ENCODE measurements at regions not wholly inside any gene's neighbourhood (a gene's known extent, or its start where the extent isn't known, plus 50 kb on each side); places are given as distances from the start of the nearest gene placed in this dataset.

DNA sequence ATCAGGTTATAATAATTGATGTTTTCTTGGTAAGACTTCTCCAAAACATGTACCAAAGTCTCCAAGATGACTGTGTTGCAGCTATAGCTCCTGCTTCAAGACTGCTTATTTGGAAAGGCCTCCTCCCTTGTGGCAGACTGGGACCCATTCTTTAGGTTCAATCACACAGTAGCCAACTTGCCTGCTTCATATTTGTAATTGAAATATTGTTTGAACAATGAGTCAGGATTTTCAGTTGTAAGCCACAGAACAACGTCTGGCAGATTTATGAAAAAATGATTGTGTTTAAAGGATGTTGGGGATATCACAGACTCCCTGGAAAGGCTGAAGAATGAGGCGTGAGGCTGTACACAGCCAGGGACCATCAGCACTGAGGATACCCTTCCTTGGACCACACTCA lies 458.9 kb downstream of the MED10 start:
- no peaks in the 10 kb centered on the region for H3K9me3 ChIP-seq (ENCODE audit: insufficient read depth, low read length, severe bottlenecking)
- no peak overlapping the region for H3K9ac ChIP-seq (ENCODE audit: low read depth, low read length)
- no peak overlapping the region for H3K4me3 ChIP-seq (ENCODE audit: low read depth in 1 of 2, low read length in 2 of 2)
- H3K27ac ChIP-seq (ENCODE audit: low read length), result no peak overlapping the region
- no peaks in the 10 kb centered on the region for H3K36me3 ChIP-seq (ENCODE audit: insufficient read depth, low read length)
- no peaks in the 10 kb centered on the region for H3K4me1 ChIP-seq (ENCODE audit: insufficient read depth, low read length)
- no peak overlapping the region for H3K4me2 ChIP-seq (ENCODE audit: insufficient read depth, low read length)
- no peak overlapping the region for H2AFZ ChIP-seq (ENCODE audit: low read depth, low read length)
- TF ChIP-seq EZH2 (IDR thresholded peaks at IDR 0.05; ENCODE audit: borderline replicate concordance, low read depth, low read length, severe bottlenecking), result no peak
- TF ChIP-seq, protein P1, sequence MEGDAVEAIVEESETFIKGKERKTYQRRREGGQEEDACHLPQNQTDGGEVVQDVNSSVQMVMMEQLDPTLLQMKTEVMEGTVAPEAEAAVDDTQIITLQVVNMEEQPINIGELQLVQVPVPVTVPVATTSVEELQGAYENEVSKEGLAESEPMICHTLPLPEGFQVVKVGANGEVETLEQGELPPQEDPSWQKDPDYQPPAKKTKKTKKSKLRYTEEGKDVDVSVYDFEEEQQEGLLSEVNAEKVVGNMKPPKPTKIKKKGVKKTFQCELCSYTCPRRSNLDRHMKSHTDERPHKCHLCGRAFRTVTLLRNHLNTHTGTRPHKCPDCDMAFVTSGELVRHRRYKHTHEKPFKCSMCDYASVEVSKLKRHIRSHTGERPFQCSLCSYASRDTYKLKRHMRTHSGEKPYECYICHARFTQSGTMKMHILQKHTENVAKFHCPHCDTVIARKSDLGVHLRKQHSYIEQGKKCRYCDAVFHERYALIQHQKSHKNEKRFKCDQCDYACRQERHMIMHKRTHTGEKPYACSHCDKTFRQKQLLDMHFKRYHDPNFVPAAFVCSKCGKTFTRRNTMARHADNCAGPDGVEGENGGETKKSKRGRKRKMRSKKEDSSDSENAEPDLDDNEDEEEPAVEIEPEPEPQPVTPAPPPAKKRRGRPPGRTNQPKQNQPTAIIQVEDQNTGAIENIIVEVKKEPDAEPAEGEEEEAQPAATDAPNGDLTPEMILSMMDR (IDR thresholded peaks at IDR 0.05; ENCODE audit: borderline replicate concordance, extremely low read depth, low read length, poor library complexity, severe bottlenecking), result no peak
- no peaks in the 10 kb centered on the region for H3K27me3 ChIP-seq (ENCODE audit: insufficient read depth, low read length, poor library complexity)
- ATAC-seq (ENCODE audit: insufficient read depth, low read depth) (no peak), DNase-seq (no peak)
- no peaks in the 10 kb centered on the region for H3K79me2 ChIP-seq (ENCODE audit: insufficient read depth, low read length)
- no peaks in the 10 kb centered on the region for H4K20me1 ChIP-seq (ENCODE audit: insufficient read depth, low read length)

DNA sequence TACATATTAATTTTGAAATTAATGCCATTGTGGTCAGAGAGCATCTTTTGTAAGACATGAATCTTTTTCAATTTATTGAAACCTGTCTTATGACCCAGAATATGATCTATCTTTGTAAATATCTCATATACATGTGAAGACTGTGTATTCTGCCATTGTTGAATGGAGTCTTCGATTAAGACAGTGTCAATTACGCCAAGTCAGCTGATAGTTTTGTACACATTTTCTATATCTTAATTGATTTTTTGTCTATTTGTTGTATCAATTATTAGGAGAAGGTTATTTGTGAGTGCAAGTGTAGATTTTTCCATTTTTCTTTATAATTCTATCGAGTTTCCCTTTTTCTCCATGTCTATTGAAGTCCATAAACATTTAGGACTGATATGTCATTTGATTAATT lies 471.6 kb downstream of the MED10 start:
- H3K27ac ChIP-seq (ENCODE audit: low read length), result no peak overlapping the region
- ATAC-seq (ENCODE audit: insufficient read depth, low read depth), result no peak
- H3K4me3 ChIP-seq (ENCODE audit: low read depth in 1 of 2, low read length in 2 of 2), result no peak overlapping the region
- DNase-seq, result no peak
- no peak overlapping the region for H3K9ac ChIP-seq (ENCODE audit: low read depth, low read length)
- H3K4me1 ChIP-seq (ENCODE audit: insufficient read depth, low read length), result no peaks in the 10 kb centered on the region
- H2AFZ ChIP-seq (ENCODE audit: low read depth, low read length), result no peak overlapping the region
- no peaks in the 10 kb centered on the region for H3K79me2 ChIP-seq (ENCODE audit: insufficient read depth, low read length)
- no peaks in the 10 kb centered on the region for H3K36me3 ChIP-seq (ENCODE audit: insufficient read depth, low read length)
- peaks cover 2% of the 10 kb centered on the region for H3K27me3 ChIP-seq (ENCODE audit: insufficient read depth, low read length, poor library complexity)
- H4K20me1 ChIP-seq (ENCODE audit: insufficient read depth, low read length), result no peaks in the 10 kb centered on the region
- H3K4me2 ChIP-seq (ENCODE audit: insufficient read depth, low read length), result no peak overlapping the region
- no peaks in the 10 kb centered on the region for H3K9me3 ChIP-seq (ENCODE audit: insufficient read depth, low read length, severe bottlenecking)
- TF ChIP-seq EZH2 (IDR thresholded peaks at IDR 0.05; ENCODE audit: borderline replicate concordance, low read depth, low read length, severe bottlenecking), result no peak
- TF ChIP-seq, protein P1 (IDR thresholded peaks at IDR 0.05; ENCODE audit: borderline replicate concordance, extremely low read depth, low read length, poor library complexity, severe bottlenecking), result no peak

DNA sequence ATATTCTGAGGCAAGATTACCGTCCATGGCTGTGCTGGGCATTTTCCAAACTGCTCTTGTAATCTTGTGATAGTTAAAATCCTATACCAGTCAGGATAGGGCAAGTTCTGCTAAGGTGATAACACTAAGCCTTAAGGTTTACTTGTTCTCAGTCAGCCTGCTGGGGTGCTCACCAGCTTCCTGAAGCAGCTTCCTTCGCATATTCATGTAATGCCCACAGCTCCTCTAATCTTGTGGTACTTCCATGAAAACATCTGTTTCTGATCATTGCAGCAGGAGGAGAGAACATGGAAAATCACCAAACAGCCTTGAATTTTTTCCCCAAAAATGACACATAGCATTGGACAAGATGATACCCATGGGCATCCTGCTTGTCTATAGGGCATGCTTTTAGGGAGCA lies 473.2 kb downstream of the MED10 start:
- TF ChIP-seq EZH2 (IDR thresholded peaks at IDR 0.05; ENCODE audit: borderline replicate concordance, low read depth, low read length, severe bottlenecking), result no peak
- TF ChIP-seq, protein P1 (IDR thresholded peaks at IDR 0.05; ENCODE audit: borderline replicate concordance, extremely low read depth, low read length, poor library complexity, severe bottlenecking), result no peak

DNA sequence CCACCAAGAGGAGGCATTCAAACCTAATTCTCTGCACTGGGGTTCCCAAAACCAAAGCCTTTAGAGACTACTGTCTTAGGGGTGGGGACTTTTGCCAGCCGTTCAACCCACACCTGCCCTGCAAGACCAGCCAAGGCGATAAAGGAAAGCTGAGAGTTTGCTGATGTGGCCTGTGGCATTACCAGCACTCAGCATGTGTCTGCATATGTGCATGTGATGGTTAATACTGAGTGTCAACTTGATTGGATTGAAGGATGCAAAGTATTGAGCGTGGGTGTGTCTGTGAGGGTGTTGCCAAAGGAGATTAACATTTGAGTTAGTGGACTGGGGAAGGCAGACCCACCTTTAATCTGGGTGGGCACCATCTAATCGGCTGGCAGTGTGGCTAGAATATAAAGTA lies 474.2 kb downstream of the MED10 start:
- Histone ChIP-seq H4K20me1 (ENCODE audit: insufficient read depth, low read length) (no peaks in the 10 kb centered on the region), H3K9me3 (ENCODE audit: insufficient read depth, low read length, severe bottlenecking) (no peaks in the 10 kb centered on the region), H3K4me2 (ENCODE audit: insufficient read depth, low read length) (no peak overlapping the region), H3K4me3 (ENCODE audit: low read depth in 1 of 2, low read length in 2 of 2) (no peak overlapping the region), H3K79me2 (ENCODE audit: insufficient read depth, low read length) (no peaks in the 10 kb centered on the region), H3K9ac (ENCODE audit: low read depth, low read length) (no peak overlapping the region), H3K27me3 (ENCODE audit: insufficient read depth, low read length, poor library complexity) (peaks cover 2% of the 10 kb centered on the region), H3K36me3 (ENCODE audit: insufficient read depth, low read length) (no peaks in the 10 kb centered on the region), H3K4me1 (ENCODE audit: insufficient read depth, low read length) (no peaks in the 10 kb centered on the region), H3K27ac (ENCODE audit: low read length) (no peak overlapping the region), H2AFZ (ENCODE audit: low read depth, low read length) (no peak overlapping the region)
- ATAC-seq (ENCODE audit: insufficient read depth, low read depth) (no peak), DNase-seq (no peak)
- TF ChIP-seq, protein P1 (IDR thresholded peaks at IDR 0.05; ENCODE audit: borderline replicate concordance, extremely low read depth, low read length, poor library complexity, severe bottlenecking), result no peak
- no peak for TF ChIP-seq EZH2 (IDR thresholded peaks at IDR 0.05; ENCODE audit: borderline replicate concordance, low read depth, low read length, severe bottlenecking)

More for the DNA sequence above, 473.2 kb downstream of the MED10 start:
- Histone ChIP-seq H3K9me3 (ENCODE audit: insufficient read depth, low read length, severe bottlenecking) (no peaks in the 10 kb centered on the region), H3K36me3 (ENCODE audit: insufficient read depth, low read length) (no peaks in the 10 kb centered on the region), H3K27ac (ENCODE audit: low read length) (no peak overlapping the region), H2AFZ (ENCODE audit: low read depth, low read length) (no peak overlapping the region), H3K9ac (ENCODE audit: low read depth, low read length) (no peak overlapping the region), H3K79me2 (ENCODE audit: insufficient read depth, low read length) (no peaks in the 10 kb centered on the region), H4K20me1 (ENCODE audit: insufficient read depth, low read length) (no peaks in the 10 kb centered on the region), H3K4me3 (ENCODE audit: low read depth in 1 of 2, low read length in 2 of 2) (no peak overlapping the region), H3K4me2 (ENCODE audit: insufficient read depth, low read length) (no peak overlapping the region), H3K27me3 (ENCODE audit: insufficient read depth, low read length, poor library complexity) (peaks cover 2% of the 10 kb centered on the region), H3K4me1 (ENCODE audit: insufficient read depth, low read length) (no peaks in the 10 kb centered on the region)
- no peak for ATAC-seq (ENCODE audit: insufficient read depth, low read depth)
- no peak for DNase-seq
